ENCODE measurements at regions not wholly inside any gene's neighbourhood (a gene's known extent, or its start where the extent isn't known, plus 50 kb on each side); places are given as distances from the start of the nearest gene placed in this dataset.

DNA sequence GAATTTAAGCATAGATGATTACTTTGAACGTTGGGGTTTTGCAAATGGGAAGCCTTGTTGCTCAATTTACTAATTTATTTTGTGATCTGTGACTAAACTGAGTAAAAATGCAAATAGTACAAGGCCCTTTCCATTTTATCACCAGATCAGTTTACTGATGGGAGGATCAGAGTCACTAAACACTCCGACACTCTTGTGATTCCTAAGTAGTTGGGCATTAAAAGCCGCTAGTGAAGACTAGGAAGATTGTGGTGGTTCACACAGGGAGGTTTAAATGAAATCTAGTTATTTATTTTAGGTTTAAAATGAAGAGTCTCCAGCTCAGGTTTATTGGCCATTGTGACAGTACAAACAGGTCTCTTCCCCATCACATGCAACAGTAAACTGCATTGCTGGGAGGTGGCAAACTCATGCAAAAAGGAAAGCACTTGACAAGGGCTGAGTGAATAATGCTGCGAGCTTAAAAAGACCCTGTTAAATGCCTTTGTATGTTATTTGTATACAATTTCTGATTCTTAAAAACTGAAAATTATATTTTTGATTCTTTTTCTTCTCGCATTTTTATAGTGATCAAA, 394.8 kb upstream of the FANCL start:
- Mint-ChIP-seq H3K4me1 (no peaks in the 10 kb centered on the region), H3K27me3 (no peaks in the 10 kb centered on the region), H3K9me3 (no peaks in the 10 kb centered on the region), H3K27ac (no peak overlapping the region), H3K4me3 (no peak overlapping the region), H3K36me3 (no peaks in the 10 kb centered on the region)
- Histone ChIP-seq H3K4me3 (ENCODE audit: low read depth, low read length) (no peak overlapping the region), H3K4me1 (ENCODE audit: control insufficient read depth, insufficient read depth, low read length, poor library complexity, severe bottlenecking) (no peaks in the 10 kb centered on the region), H3K27me3 (ENCODE audit: control insufficient read depth, insufficient read depth, low read length) (no peaks in the 10 kb centered on the region), H3K27ac (ENCODE audit: insufficient read depth, low read length, poor library complexity, severe bottlenecking) (no peak overlapping the region), H3K36me3 (ENCODE audit: control insufficient read depth, insufficient read depth, low read length) (no peaks in the 10 kb centered on the region), H3K9me3 (ENCODE audit: control insufficient read depth in 2 of 2, low read length in 2 of 2) (no peaks in the 10 kb centered on the region)
- ATAC-seq (ENCODE audit: low read depth in 2 of 2) (no peak), DNase-seq (no peak)

DNA sequence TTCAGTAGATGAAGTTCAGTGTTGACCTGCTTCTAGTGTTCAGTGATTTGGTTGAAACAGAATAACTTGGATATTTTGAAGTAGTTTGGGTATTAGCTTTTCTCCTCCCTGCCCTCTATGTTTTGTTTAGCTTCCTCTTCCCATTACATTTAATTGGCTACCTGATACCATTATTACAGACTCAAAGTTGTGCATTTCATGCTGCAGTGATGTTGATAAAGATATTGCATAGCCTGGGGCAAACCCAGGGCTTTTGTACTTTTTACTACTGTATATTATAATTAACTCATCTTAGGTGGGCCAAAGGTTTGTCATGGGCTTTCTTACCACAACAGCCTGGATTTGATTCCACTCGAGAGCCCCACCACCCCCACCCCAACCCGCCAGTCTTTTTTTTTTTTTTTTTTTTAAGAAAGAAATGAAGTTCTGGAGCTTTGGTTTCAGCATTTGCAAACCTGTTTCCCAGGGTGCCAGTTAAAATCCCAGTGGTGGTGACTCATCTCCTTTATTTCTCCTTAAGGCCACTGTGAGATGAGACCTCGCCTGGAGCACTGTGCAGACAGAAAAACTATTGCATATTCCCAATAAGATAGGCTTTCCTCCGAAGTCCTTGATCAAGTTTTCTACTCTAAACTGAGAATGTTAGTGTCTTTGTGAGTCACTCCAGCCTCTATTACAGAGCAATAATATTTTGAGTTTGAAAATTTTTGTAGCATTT, 393.7 kb upstream of the FANCL start:
- Histone ChIP-seq H3K9me3 (ENCODE audit: control insufficient read depth in 2 of 2, low read length in 2 of 2) (no peaks in the 10 kb centered on the region), H3K36me3 (ENCODE audit: control insufficient read depth, insufficient read depth, low read length) (no peaks in the 10 kb centered on the region), H3K27me3 (ENCODE audit: control insufficient read depth, insufficient read depth, low read length) (no peaks in the 10 kb centered on the region), H3K4me1 (ENCODE audit: control insufficient read depth, insufficient read depth, low read length, poor library complexity, severe bottlenecking) (no peaks in the 10 kb centered on the region), H3K4me3 (ENCODE audit: low read depth, low read length) (no peak overlapping the region), H3K27ac (ENCODE audit: insufficient read depth, low read length, poor library complexity, severe bottlenecking) (no peak overlapping the region)
- no peaks in the 10 kb centered on the region for H3K9me3 Mint-ChIP-seq
- H3K4me1 Mint-ChIP-seq, result no peaks in the 10 kb centered on the region
- H3K27ac Mint-ChIP-seq, result no peak overlapping the region
- no peaks in the 10 kb centered on the region for H3K27me3 Mint-ChIP-seq
- no peak for ATAC-seq (ENCODE audit: low read depth in 2 of 2)
- H3K36me3 Mint-ChIP-seq, result no peaks in the 10 kb centered on the region
- no peak overlapping the region for H3K4me3 Mint-ChIP-seq
- DNase-seq, result no peak

DNA sequence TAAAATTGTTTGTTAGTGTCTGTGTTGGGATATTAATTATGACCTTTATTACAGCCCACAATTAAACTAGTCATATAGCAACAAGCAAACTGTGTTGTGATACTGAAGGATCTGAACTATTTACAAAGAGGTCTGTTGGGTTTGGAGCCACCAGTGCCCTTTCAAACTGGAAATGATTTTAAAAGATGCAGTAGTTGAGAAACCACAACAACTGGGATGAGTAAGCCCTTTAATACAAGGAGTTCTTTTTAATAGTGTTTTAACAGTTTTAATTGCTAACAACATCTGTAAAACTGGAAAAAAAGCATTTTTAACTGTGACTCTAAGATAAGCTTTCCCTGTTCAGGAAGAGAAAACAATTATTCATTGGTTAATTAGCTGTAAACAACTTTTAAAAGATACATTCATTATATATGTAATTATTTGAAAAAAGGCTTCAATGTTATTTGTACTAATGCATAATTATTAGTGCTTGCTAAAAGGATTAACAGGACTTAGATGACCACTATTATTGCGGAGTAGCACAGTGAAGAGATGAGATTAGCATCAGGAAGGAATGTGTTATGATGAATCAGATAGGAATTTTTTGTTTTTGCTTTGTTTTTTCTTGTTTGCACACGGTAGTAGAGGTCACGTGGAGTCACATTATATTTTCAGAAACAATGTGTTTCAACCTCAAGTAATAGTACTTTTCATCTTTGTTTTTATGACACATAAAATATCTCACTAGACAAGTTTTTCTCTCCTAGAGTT, 392.7 kb upstream of the FANCL start:
- no peak for DNase-seq
- Histone ChIP-seq H3K9me3 (ENCODE audit: control insufficient read depth in 2 of 2, low read length in 2 of 2) (no peaks in the 10 kb centered on the region), H3K4me3 (ENCODE audit: low read depth, low read length) (no peak overlapping the region), H3K36me3 (ENCODE audit: control insufficient read depth, insufficient read depth, low read length) (no peaks in the 10 kb centered on the region), H3K4me1 (ENCODE audit: control insufficient read depth, insufficient read depth, low read length, poor library complexity, severe bottlenecking) (no peaks in the 10 kb centered on the region), H3K27ac (ENCODE audit: insufficient read depth, low read length, poor library complexity, severe bottlenecking) (no peak overlapping the region), H3K27me3 (ENCODE audit: control insufficient read depth, insufficient read depth, low read length) (no peaks in the 10 kb centered on the region)
- no peak for ATAC-seq (ENCODE audit: low read depth in 2 of 2)
- Mint-ChIP-seq H3K4me1 (no peaks in the 10 kb centered on the region), H3K9me3 (no peaks in the 10 kb centered on the region), H3K27ac (no peak overlapping the region), H3K4me3 (no peak overlapping the region), H3K36me3 (no peaks in the 10 kb centered on the region), H3K27me3 (no peaks in the 10 kb centered on the region)

DNA sequence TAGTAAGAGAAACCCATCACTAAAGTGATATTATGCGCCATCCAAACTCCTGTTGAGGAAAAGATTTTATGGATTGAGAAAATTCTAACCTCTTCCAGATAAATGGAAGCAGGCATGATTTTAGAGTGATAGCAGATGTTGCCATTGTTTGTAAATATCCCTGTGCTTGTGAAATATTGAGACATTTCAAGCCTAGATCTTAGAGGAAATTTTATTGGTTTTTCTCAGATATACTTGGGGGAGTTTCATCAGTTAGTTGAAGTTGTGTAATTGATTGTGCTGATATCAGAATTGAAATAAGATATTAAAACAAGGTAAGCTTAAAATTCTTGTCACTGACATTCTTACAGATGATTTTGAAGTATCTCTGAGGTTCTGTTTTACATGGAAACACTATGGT, 390.9 kb upstream of the FANCL start:
- DNase-seq (no peak), ATAC-seq (ENCODE audit: low read depth in 2 of 2) (no peak)
- H3K4me3 ChIP-seq (ENCODE audit: low read depth, low read length), result no peak overlapping the region
- H3K9me3 ChIP-seq (ENCODE audit: control insufficient read depth in 2 of 2, low read length in 2 of 2), result no peaks in the 10 kb centered on the region
- no peaks in the 10 kb centered on the region for H3K9me3 Mint-ChIP-seq
- H3K27ac Mint-ChIP-seq, result no peak overlapping the region
- no peaks in the 10 kb centered on the region for H3K36me3 ChIP-seq (ENCODE audit: control insufficient read depth, insufficient read depth, low read length)
- H3K27ac ChIP-seq (ENCODE audit: insufficient read depth, low read length, poor library complexity, severe bottlenecking), result no peak overlapping the region
- H3K36me3 Mint-ChIP-seq, result no peaks in the 10 kb centered on the region
- no peaks in the 10 kb centered on the region for H3K27me3 ChIP-seq (ENCODE audit: control insufficient read depth, insufficient read depth, low read length)
- H3K4me3 Mint-ChIP-seq, result no peak overlapping the region
- H3K4me1 Mint-ChIP-seq, result no peaks in the 10 kb centered on the region
- H3K4me1 ChIP-seq (ENCODE audit: control insufficient read depth, insufficient read depth, low read length, poor library complexity, severe bottlenecking), result no peaks in the 10 kb centered on the region
- no peaks in the 10 kb centered on the region for H3K27me3 Mint-ChIP-seq

DNA sequence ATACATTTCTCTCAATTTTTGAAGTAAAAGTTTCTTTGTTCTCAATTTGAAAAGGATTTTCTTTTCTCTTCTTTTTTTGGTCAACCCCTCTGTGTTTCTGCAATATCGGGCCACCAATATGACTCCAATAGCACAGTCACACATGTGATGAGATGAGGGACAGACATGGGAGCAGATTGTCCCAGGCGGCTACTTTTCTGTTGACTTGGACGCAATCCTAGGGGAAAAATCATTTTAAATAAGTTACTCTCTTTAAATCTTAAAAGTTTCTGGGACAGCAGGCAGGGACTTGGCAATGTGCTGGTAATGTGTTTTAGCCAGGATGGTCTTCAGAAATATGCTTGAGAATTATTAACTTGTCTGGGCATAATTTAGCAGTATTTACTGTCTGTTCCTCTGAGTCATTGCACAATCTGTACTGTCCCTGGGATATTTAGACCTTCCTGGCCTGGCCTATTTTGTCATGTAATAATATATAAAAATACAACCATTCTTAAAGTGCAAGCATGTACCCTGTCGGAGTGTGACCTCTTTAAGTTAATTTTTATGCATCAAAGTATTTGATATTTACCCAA, 388.5 kb upstream of the FANCL start:
- Histone ChIP-seq H3K27me3 (ENCODE audit: control insufficient read depth, insufficient read depth, low read length) (no peaks in the 10 kb centered on the region), H3K27ac (ENCODE audit: insufficient read depth, low read length, poor library complexity, severe bottlenecking) (no peak overlapping the region), H3K9me3 (ENCODE audit: control insufficient read depth in 2 of 2, low read length in 2 of 2) (no peaks in the 10 kb centered on the region), H3K4me3 (ENCODE audit: low read depth, low read length) (no peak overlapping the region), H3K4me1 (ENCODE audit: control insufficient read depth, insufficient read depth, low read length, poor library complexity, severe bottlenecking) (no peaks in the 10 kb centered on the region), H3K36me3 (ENCODE audit: control insufficient read depth, insufficient read depth, low read length) (no peaks in the 10 kb centered on the region)
- Mint-ChIP-seq H3K27ac (no peak overlapping the region), H3K4me1 (no peaks in the 10 kb centered on the region), H3K4me3 (no peak overlapping the region), H3K27me3 (no peaks in the 10 kb centered on the region), H3K36me3 (no peaks in the 10 kb centered on the region), H3K9me3 (peaks cover 0 to 5% (median 0%) of the 10 kb centered on the region in 7 donors)
- DNase-seq, result no peak
- no peak for ATAC-seq (ENCODE audit: low read depth in 2 of 2)

DNA sequence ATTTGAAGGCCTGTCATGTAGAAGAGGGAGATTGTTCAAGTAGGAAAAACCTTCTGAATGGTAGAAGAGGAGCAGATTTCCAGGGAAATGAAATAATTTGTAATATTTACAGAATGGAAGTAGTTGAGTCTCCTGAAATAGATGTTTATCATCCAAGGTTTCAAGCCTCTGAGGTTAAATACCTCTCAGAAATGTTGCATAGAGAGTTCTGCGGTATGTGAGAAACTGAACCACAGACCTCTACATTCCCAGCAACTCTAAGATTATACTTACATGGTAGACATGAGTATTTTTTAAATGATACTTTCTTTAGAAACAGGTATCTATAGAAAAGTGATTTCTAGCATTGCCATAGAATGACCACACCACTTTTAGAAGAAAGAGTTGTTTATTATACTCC, 379.8 kb upstream of the FANCL start:
- H3K36me3 ChIP-seq (ENCODE audit: control insufficient read depth, insufficient read depth, low read length), result no peaks in the 10 kb centered on the region
- peaks cover 0 to 5% (median 0%) of the 10 kb centered on the region in 7 donors for H3K9me3 Mint-ChIP-seq
- ATAC-seq (ENCODE audit: low read depth in 2 of 2) (no peak), DNase-seq (no peak)
- no peak overlapping the region for H3K4me3 Mint-ChIP-seq
- no peak overlapping the region for H3K27ac ChIP-seq (ENCODE audit: insufficient read depth, low read length, poor library complexity, severe bottlenecking)
- no peaks in the 10 kb centered on the region for H3K27me3 Mint-ChIP-seq
- no peak overlapping the region for H3K27ac Mint-ChIP-seq
- no peaks in the 10 kb centered on the region for H3K27me3 ChIP-seq (ENCODE audit: control insufficient read depth, insufficient read depth, low read length)
- H3K36me3 Mint-ChIP-seq, result no peaks in the 10 kb centered on the region
- no peak overlapping the region for H3K4me3 ChIP-seq (ENCODE audit: low read depth, low read length)
- no peaks in the 10 kb centered on the region for H3K4me1 ChIP-seq (ENCODE audit: control insufficient read depth, insufficient read depth, low read length, poor library complexity, severe bottlenecking)
- no peaks in the 10 kb centered on the region for H3K9me3 ChIP-seq (ENCODE audit: control insufficient read depth in 2 of 2, low read length in 2 of 2)
- no peaks in the 10 kb centered on the region for H3K4me1 Mint-ChIP-seq

DNA sequence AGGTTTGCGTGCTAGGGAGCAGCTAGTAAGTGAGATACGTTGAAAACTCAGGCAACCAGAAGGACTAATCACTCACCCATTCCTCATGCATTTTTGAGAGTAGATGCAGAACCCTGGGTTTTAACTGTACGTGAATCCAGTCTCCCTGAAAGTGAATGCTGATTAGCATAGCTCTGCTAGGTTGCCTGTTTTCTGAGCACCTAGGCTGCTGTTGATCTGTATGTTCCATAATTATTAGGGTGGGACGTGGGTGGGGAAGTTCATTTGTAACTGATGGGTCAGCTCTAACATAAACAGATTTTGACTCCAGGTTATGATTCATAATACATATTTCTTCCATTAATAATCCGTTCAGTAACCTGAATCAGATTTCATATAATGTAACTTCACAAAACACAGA, 379.0 kb upstream of the FANCL start:
- H3K36me3 Mint-ChIP-seq, result no peaks in the 10 kb centered on the region
- no peaks in the 10 kb centered on the region for H3K27me3 ChIP-seq (ENCODE audit: control insufficient read depth, insufficient read depth, low read length)

More for the DNA sequence above, 379.0 kb upstream of the FANCL start:
- Histone ChIP-seq H3K9me3 (ENCODE audit: control insufficient read depth in 2 of 2, low read length in 2 of 2) (no peaks in the 10 kb centered on the region), H3K36me3 (ENCODE audit: control insufficient read depth, insufficient read depth, low read length) (no peaks in the 10 kb centered on the region), H3K4me1 (ENCODE audit: control insufficient read depth, insufficient read depth, low read length, poor library complexity, severe bottlenecking) (no peaks in the 10 kb centered on the region), H3K4me3 (ENCODE audit: low read depth, low read length) (no peak overlapping the region), H3K27ac (ENCODE audit: insufficient read depth, low read length, poor library complexity, severe bottlenecking) (no peak overlapping the region)
- H3K27ac Mint-ChIP-seq, result no peak overlapping the region
- no peak overlapping the region for H3K4me3 Mint-ChIP-seq
- H3K9me3 Mint-ChIP-seq, result peaks cover 0 to 4% (median 0%) of the 10 kb centered on the region in 7 donors
- no peaks in the 10 kb centered on the region for H3K4me1 Mint-ChIP-seq
- H3K27me3 Mint-ChIP-seq, result no peaks in the 10 kb centered on the region
- ATAC-seq (ENCODE audit: low read depth in 2 of 2), result no peak
- DNase-seq, result no peak

Measured in CD4-positive, CD25-positive, alpha-beta regulatory T cell (primary cell).